ENCODE measurements at regions not wholly inside any gene's neighbourhood (a gene's known extent, or its start where the extent isn't known, plus 50 kb on each side); places are given as distances from the start of the nearest gene placed in this dataset.
"Not testable (repeated sequence)": the region's sequence is repeated elsewhere in the genome, so short reads cannot be mapped to it uniquely, and the experiment has no call there.

GRCh38 chr12:128026696-128027574 lies 240.0 kb upstream of the TMEM132C start:
- no peak for DNase-seq (ENCODE audit: low read depth, low spot score)

GRCh38 chr12:128033473-128033872 lies 233.5 kb upstream of the TMEM132C start:
- DNase-seq (ENCODE audit: low read depth, low spot score): no peak
- in situ Hi-C loops (cut with HindIII; ENCODE audit: low pct_unique_long_range_greater_than_20kb, low sequenced_read_pairs): no loop called here

More at GRCh38 chr12:128026696-128027574, 240.0 kb upstream of the TMEM132C start:
- in situ Hi-C loops (cut with HindIII; ENCODE audit: low pct_unique_long_range_greater_than_20kb, low sequenced_read_pairs): no loop called here

GRCh38 chr12:128040971-128041370 lies 226.0 kb upstream of the TMEM132C start:
- in situ Hi-C loops (cut with HindIII; ENCODE audit: low pct_unique_long_range_greater_than_20kb, low sequenced_read_pairs): no loop called here
- DNase-seq (ENCODE audit: low read depth, low spot score): no peak

- DNase-seq (ENCODE audit: low read depth, low spot score); in situ Hi-C loops (cut with HindIII; ENCODE audit: low pct_unique_long_range_greater_than_20kb, low sequenced_read_pairs): not testable (repeated sequence)
Measured at GRCh38 chr12:128042283-128042682, 224.7 kb upstream of the TMEM132C start.

GRCh38 chr12:128042825-128043224 lies 224.1 kb upstream of the TMEM132C start:
- in situ Hi-C loops (cut with HindIII; ENCODE audit: low pct_unique_long_range_greater_than_20kb, low sequenced_read_pairs): no loop called here
- no peak for DNase-seq (ENCODE audit: low read depth, low spot score)

- DNase-seq (ENCODE audit: low read depth, low spot score): no peak
- in situ Hi-C loops (cut with HindIII; ENCODE audit: low pct_unique_long_range_greater_than_20kb, low sequenced_read_pairs): no loop called here
Measured at GRCh38 chr12:128043317-128043716, 223.7 kb upstream of the TMEM132C start.

GRCh38 chr12:128047266-128048060 lies 219.5 kb upstream of the TMEM132C start:
- no peak for DNase-seq (ENCODE audit: low read depth, low spot score)
- in situ Hi-C loops (cut with HindIII; ENCODE audit: low pct_unique_long_range_greater_than_20kb, low sequenced_read_pairs): no loop called here

GRCh38 chr12:128052331-128052730 lies 214.6 kb upstream of the TMEM132C start:
- in situ Hi-C loops (cut with HindIII; ENCODE audit: low pct_unique_long_range_greater_than_20kb, low sequenced_read_pairs): no loop called here
- no peak for DNase-seq (ENCODE audit: low read depth, low spot score)

GRCh38 chr12:128052777-128053176 lies 214.2 kb upstream of the TMEM132C start:
- no peak for DNase-seq (ENCODE audit: low read depth, low spot score)
- in situ Hi-C loops (cut with HindIII; ENCODE audit: low pct_unique_long_range_greater_than_20kb, low sequenced_read_pairs): no loop called here

GRCh38 chr12:128055567-128055966 lies 211.4 kb upstream of the TMEM132C start:
- in situ Hi-C loops (cut with HindIII; ENCODE audit: low pct_unique_long_range_greater_than_20kb, low sequenced_read_pairs): no loop called here
- no peak for DNase-seq (ENCODE audit: low read depth, low spot score)

- in situ Hi-C loops (cut with HindIII; ENCODE audit: low pct_unique_long_range_greater_than_20kb, low sequenced_read_pairs): no loop called here
- DNase-seq (ENCODE audit: low read depth, low spot score): no peak
Measured at GRCh38 chr12:128056136-128056801, 210.7 kb upstream of the TMEM132C start.

- DNase-seq (ENCODE audit: low read depth, low spot score): no peak
- in situ Hi-C loops (cut with HindIII; ENCODE audit: low pct_unique_long_range_greater_than_20kb, low sequenced_read_pairs): no loop called here
Measured at GRCh38 chr12:128057586-128057985, 209.4 kb upstream of the TMEM132C start.

GRCh38 chr12:128059621-128060370 lies 207.2 kb upstream of the TMEM132C start:
- in situ Hi-C loops (cut with HindIII; ENCODE audit: low pct_unique_long_range_greater_than_20kb, low sequenced_read_pairs): no loop called here

GRCh38 chr12:128068211-128068610 lies 198.8 kb upstream of the TMEM132C start:
- in situ Hi-C loops (cut with HindIII; ENCODE audit: low pct_unique_long_range_greater_than_20kb, low sequenced_read_pairs): no loop called here
- DNase-seq (ENCODE audit: low read depth, low spot score): no peak

More at GRCh38 chr12:128059621-128060370, 207.2 kb upstream of the TMEM132C start:
- no peak for DNase-seq (ENCODE audit: low read depth, low spot score)

- peak; percentile 65 for DNase-seq (ENCODE audit: low read depth, low spot score)
- in situ Hi-C loops (cut with HindIII; ENCODE audit: low pct_unique_long_range_greater_than_20kb, low sequenced_read_pairs): no loop called here
Measured at GRCh38 chr12:128069359-128069997, 197.5 kb upstream of the TMEM132C start.

GRCh38 chr12:128073937-128074336 lies 193.0 kb upstream of the TMEM132C start:
- DNase-seq (ENCODE audit: low read depth, low spot score): no peak
- in situ Hi-C loops (cut with HindIII; ENCODE audit: low pct_unique_long_range_greater_than_20kb, low sequenced_read_pairs): no loop called here

- in situ Hi-C loops (cut with HindIII; ENCODE audit: low pct_unique_long_range_greater_than_20kb, low sequenced_read_pairs): no loop called here
- no peak for DNase-seq (ENCODE audit: low read depth, low spot score)
Measured at GRCh38 chr12:128075332-128075731, 191.6 kb upstream of the TMEM132C start.

Measured in SK-MEL-5 (cell line).